GM12892 (cell line): ENCODE measurements at regions not wholly inside any gene's neighbourhood (a gene's known extent, or its start where the extent isn't known, plus 50 kb on each side); places are given as distances from the start of the nearest gene placed in this dataset.

ENCODE experiments used
- POLR2A ChIP-seq: IDR thresholded peaks from 2 replicates; pipeline ENCODE4 v1.6.1; 2011; ENCODE audit warnings: low read depth, low read length, control low read depth
- POLR2AphosphoS5 ChIP-seq: IDR thresholded peaks from 2 replicates; pipeline ENCODE4 v1.6.1; 2011; ENCODE audit warnings: low read depth, low read length, control low read depth
- TAF1 ChIP-seq: IDR thresholded peaks from 2 replicates; pipeline ENCODE4 v1.6.1; 2011; ENCODE audit warnings: low read depth, mild to moderate bottlenecking, control low read depth, low read length, borderline replicate concordance

GRCh38 chr15:96756146-96756545 lies 425.6 kb downstream of the NR2F2 start:
- TF ChIP-seq POLR2A (no peak), POLR2AphosphoS5 (no peak), TAF1 (no peak)
